ENCODE measurements at regions not wholly inside any gene's neighbourhood (a gene's known extent, or its start where the extent isn't known, plus 50 kb on each side); places are given as distances from the start of the nearest gene placed in this dataset.

DNA sequence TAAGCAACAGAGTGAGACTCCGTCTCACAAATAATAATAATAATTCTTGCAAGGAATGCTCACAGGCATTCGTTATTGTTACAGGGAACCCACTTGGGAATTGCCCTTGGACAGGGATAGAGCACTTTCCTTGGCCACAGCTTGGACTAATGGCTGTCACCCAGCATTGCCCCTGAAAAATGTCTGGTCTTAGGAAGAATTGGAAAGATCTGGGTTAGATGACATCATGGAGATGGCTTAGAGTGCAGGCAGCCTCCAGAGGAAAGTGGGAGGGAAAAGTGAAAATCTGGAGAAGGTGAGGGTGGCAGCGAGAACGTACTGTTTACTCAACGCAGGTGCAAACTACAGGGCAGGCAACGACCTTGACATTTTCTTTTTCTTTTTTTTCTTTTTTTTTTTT lies 59.3 kb upstream of the MRTFB start:
- H4K20me1 ChIP-seq (ENCODE audit: control insufficient read depth, insufficient read depth), result no peaks in the 10 kb centered on the region
- in situ Hi-C loops (cut with MboI) (no loop called here), intact Hi-C loops (cut with micrococcal nuclease; ENCODE audit: unreplicated experiment) (no loop called here)
- no peaks in the 10 kb centered on the region for H3K36me3 ChIP-seq (ENCODE audit: control insufficient read depth in 2 of 2, insufficient read depth in 2 of 2, low read length in 1 of 2)
- no peak overlapping the region for H3K27ac ChIP-seq (ENCODE audit: control insufficient read depth, insufficient read depth)
- no peak overlapping the region for H2AFZ ChIP-seq (ENCODE audit: control insufficient read depth, low read depth, low read length)
- 0 out of 4 replicates have a peak, but pooled peaks cover 0 to 3% of the 10 kb centered on the region in 2 experiments for H3K27me3 ChIP-seq (replicated peaks in 1 of 2; ENCODE audit: control insufficient read depth in 2 of 2, insufficient read depth in 2 of 2, low read length in 1 of 2)
- ChIA-PET SMC1A (ENCODE audit: uncharacterized antibody, unreplicated experiment) (no interaction called here), POLR2A (interaction anchor here (0.7 kb wide), 1 partner anchor 184 kb away, joined by 3 read pairs; no protein-coding TSS in a partner anchor), CTCF (interaction anchor here (1.6 kb wide), 1 partner anchor 9 kb away, joined by 3 read pairs; no protein-coding TSS in a partner anchor), RAD21 (ENCODE audit: unreplicated experiment) (no interaction called here)
- TF ChIP-seq PAX5 (IDR thresholded peaks at IDR 0.05; ENCODE audit: borderline replicate concordance, low read depth, low read length), result no peak
- TF ChIP-seq FOS (IDR thresholded peaks at IDR 0.05; ENCODE audit: borderline replicate concordance, extremely low read depth, insufficient read length), result no peak
- TF ChIP-seq CEBPB (IDR thresholded peaks at IDR 0.05; ENCODE audit: borderline replicate concordance in 1 of 2, low read depth in 2 of 2, low read length in 2 of 2), result no peak
- no peak for TF ChIP-seq SMARCA5 (IDR thresholded peaks at IDR 0.05)
- TF ChIP-seq MYC (IDR thresholded peaks at IDR 0.05; ENCODE audit: insufficient read depth, insufficient read length, insufficient replicate concordance, low read length, severe bottlenecking), result no peak
- TF ChIP-seq MYB (IDR thresholded peaks at IDR 0.05; ENCODE audit: borderline replicate concordance, low read depth, low read length), result no peak
- TF ChIP-seq CBFB (IDR thresholded peaks at IDR 0.05; ENCODE audit: low read depth), result no peak
- TF ChIP-seq, protein P1, sequence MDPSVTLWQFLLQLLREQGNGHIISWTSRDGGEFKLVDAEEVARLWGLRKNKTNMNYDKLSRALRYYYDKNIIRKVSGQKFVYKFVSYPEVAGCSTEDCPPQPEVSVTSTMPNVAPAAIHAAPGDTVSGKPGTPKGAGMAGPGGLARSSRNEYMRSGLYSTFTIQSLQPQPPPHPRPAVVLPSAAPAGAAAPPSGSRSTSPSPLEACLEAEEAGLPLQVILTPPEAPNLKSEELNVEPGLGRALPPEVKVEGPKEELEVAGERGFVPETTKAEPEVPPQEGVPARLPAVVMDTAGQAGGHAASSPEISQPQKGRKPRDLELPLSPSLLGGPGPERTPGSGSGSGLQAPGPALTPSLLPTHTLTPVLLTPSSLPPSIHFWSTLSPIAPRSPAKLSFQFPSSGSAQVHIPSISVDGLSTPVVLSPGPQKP (IDR thresholded peaks at IDR 0.05; ENCODE audit: low read depth, low read length), result no peak
- TF ChIP-seq CBX3 (IDR thresholded peaks at IDR 0.05; ENCODE audit: borderline replicate concordance, low read depth), result no peak
- TF ChIP-seq CEBPZ (IDR thresholded peaks at IDR 0.05; ENCODE audit: low read depth, low read length), result no peak
- no peak for TF ChIP-seq ZNF384 (IDR thresholded peaks at IDR 0.05; ENCODE audit: borderline replicate concordance, low read depth, low read length)
- no peak for TF ChIP-seq GATAD2B (conservative IDR thresholded peaks at IDR 0.05; ENCODE audit: low read depth)
- no peak for TF ChIP-seq DPF2 (IDR thresholded peaks at IDR 0.05)
- TF ChIP-seq, protein P2, sequence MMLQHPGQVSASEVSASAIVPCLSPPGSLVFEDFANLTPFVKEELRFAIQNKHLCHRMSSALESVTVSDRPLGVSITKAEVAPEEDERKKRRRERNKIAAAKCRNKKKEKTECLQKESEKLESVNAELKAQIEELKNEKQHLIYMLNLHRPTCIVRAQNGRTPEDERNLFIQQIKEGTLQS (IDR thresholded peaks at IDR 0.05; ENCODE audit: borderline replicate concordance, extremely low read depth, low read depth, low read length), result no peak
- no TSS peak for BruUV-seq (replicated peaks)
- FAIRE-seq, result no peak
- peaks cover 2% of the 10 kb centered on the region; the same call in 1 of the 2 replicates for H3K4me1 ChIP-seq (ENCODE audit: control insufficient read depth, insufficient read depth, low read length)
- DNase-seq (ENCODE audit: low read depth, low spot score), result no peak
- 64% methylated on average over 6 of the region's 6 CpGs for WGBS (ENCODE audit: insufficient coverage, insufficient replicate concordance, low lambda C conversion rate, missing lambda C conversion rate)
- no peaks in the 10 kb centered on the region for H3K79me2 ChIP-seq (ENCODE audit: control insufficient read depth, insufficient read depth, low read length)
- H3K4me3 ChIP-seq, result no peak overlapping the region
- no peaks in the 10 kb centered on the region for H3K9me3 ChIP-seq (replicated peaks; ENCODE audit: control insufficient read depth, insufficient read depth, low read length)
- no peak overlapping the region for H3K9ac ChIP-seq (ENCODE audit: control insufficient read depth, insufficient read depth, low read length)
- no peak for ATAC-seq
- H3K4me2 ChIP-seq (ENCODE audit: control insufficient read depth, insufficient read depth), result no peak overlapping the region
